ENCODE measurements at regions not wholly inside any gene's neighbourhood (a gene's known extent, or its start where the extent isn't known, plus 50 kb on each side); places are given as distances from the start of the nearest gene placed in this dataset.

GRCh38 chr11:25927411-25927953 is 404.4 kb upstream of the ANO3 start:
- no peaks in the 10 kb centered on the region for H3K27me3 Mint-ChIP-seq (ENCODE audit: unreplicated experiment)
- no peak for TF ChIP-seq CTCF (IDR thresholded peaks at IDR 0.05; ENCODE audit: partially characterized antibody, unreplicated experiment)
- H3K27ac Mint-ChIP-seq (ENCODE audit: unreplicated experiment) = no peak overlapping the region
- H3K4me1 Mint-ChIP-seq (ENCODE audit: low read depth, unreplicated experiment) = no peaks in the 10 kb centered on the region
- DNase-seq = no peak
- no peak overlapping the region for H3K4me3 Mint-ChIP-seq (ENCODE audit: unreplicated experiment)
- peaks cover 6% of the 10 kb centered on the region for H3K36me3 Mint-ChIP-seq (ENCODE audit: unreplicated experiment)
- no peaks in the 10 kb centered on the region for H3K9me3 Mint-ChIP-seq (ENCODE audit: unreplicated experiment)

GRCh38 chr11:25928076-25928475 is 403.9 kb upstream of the ANO3 start:
- peaks cover 7% of the 10 kb centered on the region for H3K36me3 Mint-ChIP-seq (ENCODE audit: unreplicated experiment)
- DNase-seq = no peak
- no peaks in the 10 kb centered on the region for H3K27me3 Mint-ChIP-seq (ENCODE audit: unreplicated experiment)
- no peak overlapping the region for H3K27ac Mint-ChIP-seq (ENCODE audit: unreplicated experiment)
- H3K4me3 Mint-ChIP-seq (ENCODE audit: unreplicated experiment) = no peak overlapping the region
- H3K4me1 Mint-ChIP-seq (ENCODE audit: low read depth, unreplicated experiment) = no peaks in the 10 kb centered on the region
- TF ChIP-seq CTCF (IDR thresholded peaks at IDR 0.05; ENCODE audit: partially characterized antibody, unreplicated experiment) = no peak
- H3K9me3 Mint-ChIP-seq (ENCODE audit: unreplicated experiment) = peaks cover 3% of the 10 kb centered on the region

GRCh38 chr11:25938952-25939351 is 393.0 kb upstream of the ANO3 start:
- Mint-ChIP-seq H3K27ac (ENCODE audit: unreplicated experiment) (no peak overlapping the region), H3K4me1 (ENCODE audit: low read depth, unreplicated experiment) (no peaks in the 10 kb centered on the region), H3K36me3 (ENCODE audit: unreplicated experiment) (no peaks in the 10 kb centered on the region), H3K9me3 (ENCODE audit: unreplicated experiment) (no peaks in the 10 kb centered on the region), H3K4me3 (ENCODE audit: unreplicated experiment) (no peak overlapping the region), H3K27me3 (ENCODE audit: unreplicated experiment) (no peaks in the 10 kb centered on the region)
- DNase-seq = no peak
- no peak for TF ChIP-seq CTCF (IDR thresholded peaks at IDR 0.05; ENCODE audit: partially characterized antibody, unreplicated experiment)

GRCh38 chr11:25939691-25940090 is 392.2 kb upstream of the ANO3 start:
- DNase-seq = no peak
- H3K27me3 Mint-ChIP-seq (ENCODE audit: unreplicated experiment) = no peaks in the 10 kb centered on the region
- no peak for TF ChIP-seq CTCF (IDR thresholded peaks at IDR 0.05; ENCODE audit: partially characterized antibody, unreplicated experiment)
- H3K9me3 Mint-ChIP-seq (ENCODE audit: unreplicated experiment) = no peaks in the 10 kb centered on the region
- no peak overlapping the region for H3K4me3 Mint-ChIP-seq (ENCODE audit: unreplicated experiment)
- H3K36me3 Mint-ChIP-seq (ENCODE audit: unreplicated experiment) = no peaks in the 10 kb centered on the region
- H3K27ac Mint-ChIP-seq (ENCODE audit: unreplicated experiment) = no peak overlapping the region
- H3K4me1 Mint-ChIP-seq (ENCODE audit: low read depth, unreplicated experiment) = no peaks in the 10 kb centered on the region

- DNase-seq = no peak
- no peak overlapping the region for H3K4me3 Mint-ChIP-seq (ENCODE audit: unreplicated experiment)
These were observed 390.6 kb upstream of the ANO3 start for GRCh38 chr11:25941353-25941752.

More at GRCh38 chr11:25941353-25941752, 390.6 kb upstream of the ANO3 start:
- H3K9me3 Mint-ChIP-seq (ENCODE audit: unreplicated experiment) = peaks cover 3% of the 10 kb centered on the region
- no peak overlapping the region for H3K27ac Mint-ChIP-seq (ENCODE audit: unreplicated experiment)
- H3K4me1 Mint-ChIP-seq (ENCODE audit: low read depth, unreplicated experiment) = no peaks in the 10 kb centered on the region
- no peak for TF ChIP-seq CTCF (IDR thresholded peaks at IDR 0.05; ENCODE audit: partially characterized antibody, unreplicated experiment)
- no peaks in the 10 kb centered on the region for H3K36me3 Mint-ChIP-seq (ENCODE audit: unreplicated experiment)
- no peaks in the 10 kb centered on the region for H3K27me3 Mint-ChIP-seq (ENCODE audit: unreplicated experiment)
